Natural killer cell (primary cell): ENCODE measurements at regions not wholly inside any gene's neighbourhood (a gene's known extent, or its start where the extent isn't known, plus 50 kb on each side); places are given as distances from the start of the nearest gene placed in this dataset.

Experiments used
- ATAC-seq, 3 donors: fragments of 150-1000 bp in 2 of 3; fragments of 200-7000 bp in 1 of 3; cut with Tn5 transposase; 1 replicate in 1 of 3; 2 replicates in 2 of 3; pipeline ENCODE4 v1.10.0; 2021; ENCODE audit warnings: mild to moderate bottlenecking in 2 of 3, moderate library complexity in 2 of 3
- DNase-seq, 2 donors: peaks; one replicate each; pipeline versions ENCODE4 v3.0.0 to v3.0.0-alpha.2; 2013 to 2021; ENCODE audit warnings: mixed read lengths in 1 of 2
- H3K27ac ChIP-seq: one replicate; pipeline ENCODE4 v1.5.1; 2013; ENCODE audit warnings: mild to moderate bottlenecking, low read length
- H3K27me3 ChIP-seq: one replicate; pipeline ENCODE4 v1.6.1; 2013; ENCODE audit warnings: low read length; ENCODE audit not compliant: control insufficient read depth, insufficient read depth
- H3K36me3 ChIP-seq: one replicate; pipeline ENCODE4 v1.6.1; 2013; ENCODE audit warnings: low read length; ENCODE audit not compliant: control insufficient read depth, insufficient read depth
- H3K4me1 ChIP-seq: one replicate; pipeline ENCODE4 v1.6.1; 2013; ENCODE audit warnings: low read length; ENCODE audit not compliant: control insufficient read depth, insufficient read depth
- H3K4me3 ChIP-seq: one replicate; pipeline ENCODE4 v1.5.1; 2013; ENCODE audit warnings: low read length
- H3K9me3 ChIP-seq: one replicate; pipeline ENCODE4 v1.6.1; 2013; ENCODE audit warnings: low read length; ENCODE audit not compliant: control insufficient read depth, insufficient read depth
- H3K27ac Mint-ChIP-seq, 2 donors: one replicate each; pipeline ENCODE4 v1.8.0; 2022; ENCODE audit warnings: mild to moderate bottlenecking in 2 of 2, mixed read lengths in 2 of 2, moderate library complexity in 1 of 2
- H3K27me3 Mint-ChIP-seq, 2 donors: one replicate each; pipeline ENCODE4 v1.8.0; 2022; ENCODE audit warnings: low read depth in 2 of 2, mixed read lengths in 2 of 2
- H3K36me3 Mint-ChIP-seq: one replicate; pipeline ENCODE4 v1.8.0; 2022; ENCODE audit warnings: mixed read lengths
- H3K4me1 Mint-ChIP-seq, 2 donors: one replicate each; pipeline ENCODE4 v1.8.0; 2022; ENCODE audit warnings: mixed read lengths in 2 of 2
- H3K4me3 Mint-ChIP-seq: one replicate; pipeline ENCODE4 v1.8.0; 2022; ENCODE audit warnings: mild to moderate bottlenecking, moderate library complexity, mixed read lengths
- H3K9me3 Mint-ChIP-seq, 2 donors: one replicate each; pipeline ENCODE4 v1.8.0; 2022; ENCODE audit warnings: mixed read lengths in 2 of 2
- CTCF ChIP-seq: fragments of 200-600 bp; IDR thresholded peaks from one replicate; pipeline ENCODE4 v1.8.0; 2022; ENCODE audit warnings: antibody characterized with exemption
- WGBS: methylation state at CpG from one replicate; pipeline ENCODE4 v1.1.7; 2013; ENCODE audit warnings: missing lambda C conversion rate; ENCODE audit not compliant: insufficient coverage; 5-methylcytosine and 5-hydroxymethylcytosine counted together
- intact Hi-C: fragments of 100-400 bp; cut with micrococcal nuclease; formaldehyde crosslinking; loops from one replicate; pipeline ENCODE4 v1.14.2; 2022

- intact Hi-C loops: no loop called here
- H3K36me3 Mint-ChIP-seq: no peaks in the 10 kb centered on the region
- H3K36me3 ChIP-seq: no peaks in the 10 kb centered on the region
- ATAC-seq (no peak), DNase-seq (no peak)
- H3K4me3 ChIP-seq: peak overlapping the region; percentile 18
- H3K9me3 Mint-ChIP-seq: no peaks in the 10 kb centered on the region
- H3K27me3 ChIP-seq: no peaks in the 10 kb centered on the region
- H3K27me3 Mint-ChIP-seq: peaks cover 2 to 6% of the 10 kb centered on the region in 2 donors
- peak overlapping the region; percentile 58 for H3K4me3 Mint-ChIP-seq
- peaks cover 10 to 16% of the 10 kb centered on the region in 2 donors for H3K4me1 Mint-ChIP-seq
- H3K27ac Mint-ChIP-seq: peak overlapping the region in 1 of 2 donors; percentile 25
- no peaks in the 10 kb centered on the region for H3K4me1 ChIP-seq
- whole genome bisulfite sequencing: 18% methylated on average over 1 of the region's 2 CpGs
- no peak for TF ChIP-seq CTCF
- H3K9me3 ChIP-seq: no peaks in the 10 kb centered on the region
- peak overlapping the region; percentile 19 for H3K27ac ChIP-seq
These were observed 61.9 kb downstream of the CGGBP1 start for GRCh38 chr3:87996882-87997281.

DNA sequence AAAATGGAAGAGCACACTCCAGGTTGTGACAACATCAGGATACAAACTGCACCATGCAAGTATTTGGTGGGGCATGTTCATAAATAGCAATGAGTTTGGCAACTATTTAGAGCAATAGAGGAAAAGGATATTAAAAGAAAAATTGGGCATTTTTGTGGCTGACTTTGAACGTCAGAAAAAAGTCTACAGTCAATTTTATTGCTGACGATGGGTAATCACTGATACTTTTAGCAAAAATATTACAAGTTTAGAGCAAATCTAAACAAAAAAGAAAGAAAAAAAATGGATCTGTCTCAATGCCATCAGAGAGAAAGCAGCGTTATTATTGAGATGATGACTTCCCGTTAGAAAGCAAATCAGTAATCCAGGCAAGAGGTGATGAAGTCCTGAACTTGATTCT lies 65.2 kb downstream of the CGGBP1 start:
- no peaks in the 10 kb centered on the region for H3K36me3 Mint-ChIP-seq
- peaks cover 0 to 2% of the 10 kb centered on the region in 2 donors for H3K27me3 Mint-ChIP-seq
- peaks cover 10 to 16% of the 10 kb centered on the region in 2 donors for H3K4me1 Mint-ChIP-seq
- TF ChIP-seq CTCF: no peak
- Histone ChIP-seq H3K27ac (no peak overlapping the region), H3K4me1 (no peaks in the 10 kb centered on the region), H3K27me3 (no peaks in the 10 kb centered on the region), H3K9me3 (no peaks in the 10 kb centered on the region), H3K36me3 (no peaks in the 10 kb centered on the region), H3K4me3 (no peak overlapping the region)
- no peak for DNase-seq
- intact Hi-C loops: no loop called here
- WGBS: 100% methylated on average over 4 of the region's 4 CpGs
- no peak overlapping the region for H3K27ac Mint-ChIP-seq
- no peak overlapping the region for H3K4me3 Mint-ChIP-seq
- no peaks in the 10 kb centered on the region for H3K9me3 Mint-ChIP-seq
- ATAC-seq: no peak

GRCh38 chr3:87987952-87988351 lies 70.9 kb downstream of the CGGBP1 start:
- H3K9me3 ChIP-seq: no peaks in the 10 kb centered on the region
- WGBS: 69% methylated on average over 2 of the region's 2 CpGs
- no peak for TF ChIP-seq CTCF
- H3K9me3 Mint-ChIP-seq: no peaks in the 10 kb centered on the region
- ATAC-seq: no peak
- no peak overlapping the region for H3K4me3 Mint-ChIP-seq
- H3K27ac ChIP-seq: no peak overlapping the region
- H3K36me3 Mint-ChIP-seq: no peaks in the 10 kb centered on the region
- no peaks in the 10 kb centered on the region for H3K4me1 ChIP-seq
- no peaks in the 10 kb centered on the region for H3K27me3 ChIP-seq
- no peak overlapping the region for H3K4me3 ChIP-seq
- no peaks in the 10 kb centered on the region for H3K4me1 Mint-ChIP-seq
- intact Hi-C loops: no loop called here
- DNase-seq: no peak
- H3K27ac Mint-ChIP-seq: no peak overlapping the region
- H3K27me3 Mint-ChIP-seq: no peaks in the 10 kb centered on the region
- no peaks in the 10 kb centered on the region for H3K36me3 ChIP-seq

GRCh38 chr3:87982421-87982820 lies 76.4 kb downstream of the CGGBP1 start:
- no peaks in the 10 kb centered on the region for H3K9me3 ChIP-seq
- DNase-seq (no peak), ATAC-seq (no peak)
- H3K4me1 ChIP-seq: no peaks in the 10 kb centered on the region
- 90% methylated on average over 3 of the region's 3 CpGs for WGBS
- Mint-ChIP-seq H3K9me3 (no peaks in the 10 kb centered on the region), H3K27ac (no peak overlapping the region), H3K4me3 (no peak overlapping the region), H3K4me1 (no peaks in the 10 kb centered on the region), H3K27me3 (no peaks in the 10 kb centered on the region), H3K36me3 (no peaks in the 10 kb centered on the region)
- H3K27me3 ChIP-seq: no peaks in the 10 kb centered on the region
- intact Hi-C loops: no loop called here
- H3K36me3 ChIP-seq: no peaks in the 10 kb centered on the region
- no peak overlapping the region for H3K27ac ChIP-seq
- no peak overlapping the region for H3K4me3 ChIP-seq
- no peak for TF ChIP-seq CTCF
